Fibroblast of villous mesenchyme (primary cell): ENCODE measurements at regions not wholly inside any gene's neighbourhood (a gene's known extent, or its start where the extent isn't known, plus 50 kb on each side); places are given as distances from the start of the nearest gene placed in this dataset.

Experiments
- DNase-seq: peaks from one replicate; pipeline ENCODE4 v3.0.0-alpha.2; 2010; ENCODE audit warnings: low read depth
- H3K4me3 ChIP-seq: 2 replicates; pipeline ENCODE4 v1.5.1; 2011; ENCODE audit warnings: low read depth, mild to moderate bottlenecking, low read length
- CTCF ChIP-seq: IDR thresholded peaks from 2 replicates; pipeline ENCODE4 v1.5.1; 2012; ENCODE audit warnings: low read depth, mild to moderate bottlenecking, low read length; ENCODE audit not compliant: insufficient read depth

GRCh38 chr21:24179110-24179509, 1428.2 kb downstream of the MRPL39 start:
- TF ChIP-seq CTCF, result no peak
- no peak for DNase-seq
- no peak overlapping the region for H3K4me3 ChIP-seq

- no peak for TF ChIP-seq CTCF
- DNase-seq, result no peak
- H3K4me3 ChIP-seq, result no peak overlapping the region
These were observed 1432.2 kb downstream of the MRPL39 start for GRCh38 chr21:24175106-24175505.

DNA sequence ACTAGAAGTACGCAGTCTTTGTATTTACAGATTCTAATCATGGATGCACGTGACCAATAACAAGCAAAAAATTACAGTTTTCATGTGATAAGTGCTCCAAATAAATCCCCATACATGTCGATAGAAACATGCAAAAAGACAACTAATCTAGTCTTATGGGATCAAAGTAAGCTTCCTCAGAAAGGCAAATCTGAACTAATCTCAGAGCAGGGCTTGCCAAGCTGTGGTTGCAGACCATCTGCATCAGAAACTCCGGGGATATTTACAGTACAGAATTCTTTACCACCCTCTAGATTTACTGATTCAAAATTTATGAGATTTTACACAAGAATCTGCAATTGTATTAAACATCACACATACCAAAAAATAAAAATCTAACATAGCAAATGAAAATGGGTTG, 1435.5 kb downstream of the MRPL39 start:
- H3K4me3 ChIP-seq, result no peak overlapping the region
- no peak for DNase-seq
- no peak for TF ChIP-seq CTCF

DNA sequence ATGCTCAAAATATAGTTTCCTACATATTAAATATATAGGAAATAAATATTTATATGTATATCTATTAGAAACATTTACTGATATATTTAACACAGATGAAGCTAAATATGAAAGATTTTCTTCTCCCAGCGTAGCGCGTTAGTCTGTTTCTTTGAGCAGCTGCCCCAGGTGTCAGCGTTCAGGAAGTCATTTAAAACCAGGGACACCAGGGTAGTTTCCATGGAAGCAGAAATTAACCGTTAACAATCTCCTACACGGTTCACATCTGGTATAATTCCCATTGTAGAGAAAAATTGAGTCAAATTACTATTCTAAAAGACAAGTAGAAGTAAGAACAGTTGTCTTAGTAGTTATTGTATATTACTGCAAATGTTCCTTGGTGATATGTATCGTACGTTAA, 1443.7 kb downstream of the MRPL39 start:
- no peak for TF ChIP-seq CTCF
- H3K4me3 ChIP-seq, result no peak overlapping the region
- no peak for DNase-seq

DNA sequence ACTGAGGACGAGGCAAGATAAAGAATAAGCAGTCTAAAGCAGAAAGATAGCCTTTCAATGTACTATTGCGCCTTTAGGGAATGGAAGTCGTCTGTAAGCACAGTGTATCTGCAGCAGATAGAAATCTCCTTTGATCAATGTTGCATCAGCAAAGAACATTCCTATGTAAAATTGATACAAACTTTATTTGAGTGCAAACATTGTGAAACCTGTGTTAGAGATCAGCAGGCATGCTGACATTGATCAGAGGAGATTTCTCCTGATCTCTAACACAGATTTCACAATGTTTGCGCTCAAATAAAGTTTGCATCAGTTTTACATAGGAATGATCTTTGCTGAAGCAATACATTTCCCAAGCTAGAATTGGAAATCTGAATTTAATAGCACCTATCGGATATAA, 1446.8 kb downstream of the MRPL39 start:
- no peak overlapping the region for H3K4me3 ChIP-seq
- no peak for TF ChIP-seq CTCF
- no peak for DNase-seq

DNA sequence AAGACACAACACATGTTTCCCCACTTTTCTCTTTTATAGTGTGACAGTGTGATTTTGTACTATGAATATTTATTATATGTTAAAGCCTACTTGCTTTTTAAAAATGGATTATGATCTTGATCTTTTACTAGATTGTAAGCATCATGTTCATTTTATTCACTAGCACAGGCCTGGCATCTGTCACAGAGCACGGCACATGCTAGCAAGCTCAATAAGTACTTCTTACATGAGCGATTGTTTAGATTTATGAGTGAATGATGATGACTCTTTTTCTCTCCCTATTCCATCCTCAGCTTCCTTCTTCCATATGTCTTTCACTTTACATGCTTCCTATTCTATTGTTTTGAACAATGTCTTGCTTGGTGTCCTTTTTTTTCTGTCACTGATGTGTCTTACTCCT, 1454.1 kb downstream of the MRPL39 start:
- TF ChIP-seq CTCF, result no peak
- no peak for DNase-seq
- H3K4me3 ChIP-seq, result no peak overlapping the region

DNA sequence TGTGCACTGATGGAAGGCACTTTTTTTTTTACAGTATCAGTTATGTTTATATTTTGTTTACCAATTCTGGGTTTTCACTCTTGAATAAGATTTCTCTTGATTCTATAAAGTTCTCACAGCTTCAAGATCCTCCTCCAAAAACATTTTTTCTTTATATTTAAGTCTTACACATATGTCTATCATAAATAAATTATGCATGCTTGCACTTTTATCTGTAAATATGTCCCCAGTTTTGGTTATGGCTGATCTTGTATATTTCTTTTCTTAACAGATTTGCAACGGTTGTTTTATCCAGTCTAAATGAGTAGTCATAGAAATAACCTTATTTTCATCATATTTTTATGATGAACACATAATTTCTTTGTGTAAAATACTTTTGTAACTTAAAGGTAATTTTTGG, 1456.5 kb downstream of the MRPL39 start:
- no peak overlapping the region for H3K4me3 ChIP-seq
- no peak for TF ChIP-seq CTCF
- DNase-seq, result no peak
